ENCODE measurements at regions not wholly inside any gene's neighbourhood (a gene's known extent, or its start where the extent isn't known, plus 50 kb on each side); places are given as distances from the start of the nearest gene placed in this dataset.

- DNase-seq = no peak
- H3K36me3 ChIP-seq (replicated peaks in 1 of 2) = no peaks in the 10 kb centered on the region
- H3K4me1 ChIP-seq (replicated peaks in 1 of 2) = no peaks in the 10 kb centered on the region
- no peak overlapping the region for H3K4me3 ChIP-seq
- H3K27ac ChIP-seq = no peak overlapping the region
- H3K9me3 ChIP-seq (replicated peaks in 1 of 3) = no peaks in the 10 kb centered on the region
- no peaks in the 10 kb centered on the region for H3K27me3 ChIP-seq
- TF ChIP-seq POLR2A (IDR thresholded peaks at IDR 0.05) (no peak), CTCF (IDR thresholded peaks at IDR 0.05) (no peak)
- intact Hi-C loops (cut with DNase I) = no loop called here
Measured at GRCh38 chr12:60451457-60451856, 855.6 kb downstream of the SLC16A7 start.

- H3K27ac ChIP-seq = no peak overlapping the region
- no peaks in the 10 kb centered on the region for H3K4me1 ChIP-seq (replicated peaks in 1 of 2)
- H3K4me3 ChIP-seq = no peak overlapping the region
- no peaks in the 10 kb centered on the region for H3K9me3 ChIP-seq (replicated peaks in 1 of 3)
- H3K27me3 ChIP-seq = no peaks in the 10 kb centered on the region
- no peak for TF ChIP-seq CTCF (IDR thresholded peaks at IDR 0.05)
- no peak for TF ChIP-seq POLR2A (IDR thresholded peaks at IDR 0.05)
- no peaks in the 10 kb centered on the region for H3K36me3 ChIP-seq (replicated peaks in 1 of 2)
- no peak for DNase-seq
- intact Hi-C loops (cut with DNase I) = no loop called here
Measured at GRCh38 chr12:60465060-60465459, 869.2 kb downstream of the SLC16A7 start.

- TF ChIP-seq CTCF (IDR thresholded peaks at IDR 0.05) (no peak), POLR2A (IDR thresholded peaks at IDR 0.05) (no peak)
- no peak for DNase-seq
- WGBS, 4 donors = 94 to 99% (median 96%) methylated on average over 5 of the region's 5 CpGs
- intact Hi-C loops (cut with DNase I) = no loop called here
- H3K4me1 ChIP-seq (replicated peaks in 1 of 2) = no peaks in the 10 kb centered on the region
- H3K9me3 ChIP-seq (replicated peaks in 1 of 3) = no peaks in the 10 kb centered on the region
- no peaks in the 10 kb centered on the region for H3K36me3 ChIP-seq (replicated peaks in 1 of 2)
- no peak overlapping the region for H3K4me3 ChIP-seq
- no peaks in the 10 kb centered on the region for H3K27me3 ChIP-seq
- no peak overlapping the region for H3K27ac ChIP-seq
Measured at GRCh38 chr12:60468546-60468945, 872.7 kb downstream of the SLC16A7 start.

- Histone ChIP-seq H3K4me1 (replicated peaks in 1 of 2) (no peaks in the 10 kb centered on the region), H3K4me3 (no peak overlapping the region), H3K36me3 (replicated peaks in 1 of 2) (no peaks in the 10 kb centered on the region), H3K27me3 (no peaks in the 10 kb centered on the region), H3K9me3 (replicated peaks in 1 of 3) (no peaks in the 10 kb centered on the region), H3K27ac (no peak overlapping the region)
- WGBS, 4 donors = 75 to 87% (median 84%) methylated on average over 3 of the region's 3 CpGs
- no peak for DNase-seq
- intact Hi-C loops (cut with DNase I) = no loop called here
- TF ChIP-seq CTCF (IDR thresholded peaks at IDR 0.05) = no peak
- TF ChIP-seq POLR2A (IDR thresholded peaks at IDR 0.05) = no peak
Measured at GRCh38 chr12:60475825-60476224, 880.0 kb downstream of the SLC16A7 start.

All from adrenal gland (tissue), 9 donors.